ENCODE measurements at regions not wholly inside any gene's neighbourhood (a gene's known extent, or its start where the extent isn't known, plus 50 kb on each side); places are given as distances from the start of the nearest gene placed in this dataset.
"Not testable (repeated sequence)": the region's sequence is repeated elsewhere in the genome, so short reads cannot be mapped to it uniquely, and the experiment has no call there.

GRCh38 chr11:97772705-97773104 is 1248.0 kb upstream of the CNTN5 start:
- H3K36me3 Mint-ChIP-seq (ENCODE audit: insufficient read depth), result no peaks in the 10 kb centered on the region
- H3K9me3 Mint-ChIP-seq (ENCODE audit: low read depth), result no peaks in the 10 kb centered on the region

GRCh38 chr11:97784388-97784787 is 1236.4 kb upstream of the CNTN5 start:
- not testable (repeated sequence) for DNase-seq (ENCODE audit: low spot score, unreplicated experiment); H3K36me3 Mint-ChIP-seq (ENCODE audit: insufficient read depth); H3K4me1 Mint-ChIP-seq (ENCODE audit: low read depth); H3K27me3 Mint-ChIP-seq; H3K4me3 Mint-ChIP-seq (ENCODE audit: low read depth); H3K27ac Mint-ChIP-seq
- H3K9me3 Mint-ChIP-seq (ENCODE audit: low read depth), result peaks cover 41% of the 10 kb centered on the region

More at GRCh38 chr11:97772705-97773104, 1248.0 kb upstream of the CNTN5 start:
- H3K27me3 Mint-ChIP-seq, result no peaks in the 10 kb centered on the region
- no peak overlapping the region for H3K4me3 Mint-ChIP-seq (ENCODE audit: low read depth)
- H3K27ac Mint-ChIP-seq, result peak overlapping the region; percentile 59
- peaks cover 5% of the 10 kb centered on the region for H3K4me1 Mint-ChIP-seq (ENCODE audit: low read depth)
- no peak for DNase-seq (ENCODE audit: low spot score, unreplicated experiment)
- no peak for TF ChIP-seq CTCF (IDR thresholded peaks at IDR 0.05; ENCODE audit: unreplicated experiment)

GRCh38 chr11:97786961-97787360 is 1233.8 kb upstream of the CNTN5 start:
- no peak for TF ChIP-seq CTCF (IDR thresholded peaks at IDR 0.05; ENCODE audit: unreplicated experiment)
- Mint-ChIP-seq H3K27ac (no peak overlapping the region), H3K27me3 (no peaks in the 10 kb centered on the region), H3K9me3 (ENCODE audit: low read depth) (peaks cover 40% of the 10 kb centered on the region), H3K36me3 (ENCODE audit: insufficient read depth) (peaks cover 2% of the 10 kb centered on the region), H3K4me1 (ENCODE audit: low read depth) (no peaks in the 10 kb centered on the region), H3K4me3 (ENCODE audit: low read depth) (no peak overlapping the region)
- no peak for DNase-seq (ENCODE audit: low spot score, unreplicated experiment)

DNA sequence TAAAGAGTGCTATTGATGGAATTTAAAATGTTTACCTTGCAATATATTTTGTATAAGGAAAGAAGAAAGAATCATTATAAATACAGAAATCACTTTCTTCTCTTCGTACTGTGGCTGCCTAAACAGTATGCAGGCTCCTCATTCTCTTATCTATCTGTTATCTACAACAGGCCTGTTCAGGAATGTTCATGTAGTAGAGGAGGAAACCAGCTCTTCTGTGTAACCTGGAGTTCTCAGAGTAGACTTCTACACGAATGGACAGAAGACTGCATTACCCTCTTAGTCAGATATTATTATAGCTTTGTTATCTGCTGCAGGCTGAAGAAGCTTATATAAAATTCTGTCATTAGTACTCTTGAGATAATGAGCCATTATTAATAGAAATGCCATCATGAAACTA is 1225.9 kb upstream of the CNTN5 start:
- no peak for DNase-seq (ENCODE audit: low spot score, unreplicated experiment)
- H3K36me3 Mint-ChIP-seq (ENCODE audit: insufficient read depth), result no peaks in the 10 kb centered on the region
- H3K9me3 Mint-ChIP-seq (ENCODE audit: low read depth), result peaks cover 9% of the 10 kb centered on the region
- no peaks in the 10 kb centered on the region for H3K27me3 Mint-ChIP-seq
- H3K27ac Mint-ChIP-seq, result no peak overlapping the region
- TF ChIP-seq CTCF (IDR thresholded peaks at IDR 0.05; ENCODE audit: unreplicated experiment), result no peak
- H3K4me1 Mint-ChIP-seq (ENCODE audit: low read depth), result no peaks in the 10 kb centered on the region
- H3K4me3 Mint-ChIP-seq (ENCODE audit: low read depth), result no peak overlapping the region

GRCh38 chr11:97800891-97801290 is 1219.9 kb upstream of the CNTN5 start:
- no peak for DNase-seq (ENCODE audit: low spot score, unreplicated experiment)
- Mint-ChIP-seq H3K4me3 (ENCODE audit: low read depth) (peak overlapping the region; percentile 12), H3K27ac (peak overlapping the region; percentile 78), H3K27me3 (no peaks in the 10 kb centered on the region), H3K4me1 (ENCODE audit: low read depth) (peaks cover 14% of the 10 kb centered on the region), H3K36me3 (ENCODE audit: insufficient read depth) (no peaks in the 10 kb centered on the region), H3K9me3 (ENCODE audit: low read depth) (no peaks in the 10 kb centered on the region)
- TF ChIP-seq CTCF (IDR thresholded peaks at IDR 0.05; ENCODE audit: unreplicated experiment), result no peak

DNA sequence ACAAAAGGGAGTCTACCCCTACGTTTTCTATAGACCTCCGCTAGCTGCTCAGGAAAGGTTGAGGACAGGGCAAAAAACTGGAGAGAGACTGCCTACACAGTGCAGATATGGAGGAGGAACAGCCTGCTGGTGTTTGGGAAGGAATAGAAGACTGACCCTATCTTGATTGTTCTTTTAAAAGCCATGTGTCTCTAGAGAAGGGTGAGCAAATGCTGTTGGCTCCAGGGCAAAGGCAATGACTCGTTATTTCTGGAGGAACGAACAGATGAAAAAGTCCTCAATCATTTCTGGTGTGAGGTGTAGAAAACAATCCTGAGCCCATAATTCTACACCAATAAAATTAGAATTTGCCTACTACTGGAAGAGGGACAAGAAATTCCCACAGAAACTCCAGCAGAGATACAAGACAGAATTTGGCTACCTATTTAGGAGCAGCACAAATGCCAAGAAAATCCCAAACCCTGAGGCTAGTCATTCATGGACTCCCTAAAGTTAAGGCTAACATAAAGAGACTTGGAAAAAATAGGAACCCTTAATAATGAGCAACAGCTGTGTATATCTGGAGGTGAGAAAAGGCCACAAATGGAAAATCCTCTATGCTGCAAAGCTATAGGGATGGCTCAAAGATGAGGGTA is 1206.3 kb upstream of the CNTN5 start:
- peaks cover 9% of the 10 kb centered on the region for H3K9me3 Mint-ChIP-seq (ENCODE audit: low read depth)
- no peak for TF ChIP-seq CTCF (IDR thresholded peaks at IDR 0.05; ENCODE audit: unreplicated experiment)

More for the DNA sequence above, 1206.3 kb upstream of the CNTN5 start:
- H3K36me3 Mint-ChIP-seq (ENCODE audit: insufficient read depth), result no peaks in the 10 kb centered on the region
- no peak overlapping the region for H3K27ac Mint-ChIP-seq
- no peak overlapping the region for H3K4me3 Mint-ChIP-seq (ENCODE audit: low read depth)
- no peaks in the 10 kb centered on the region for H3K4me1 Mint-ChIP-seq (ENCODE audit: low read depth)
- no peak for DNase-seq (ENCODE audit: low spot score, unreplicated experiment)
- no peaks in the 10 kb centered on the region for H3K27me3 Mint-ChIP-seq

All from progenitor cell of endocrine pancreas (in vitro differentiated cells).